ENCODE measurements at regions not wholly inside any gene's neighbourhood (a gene's known extent, or its start where the extent isn't known, plus 50 kb on each side); places are given as distances from the start of the nearest gene placed in this dataset.

DNA sequence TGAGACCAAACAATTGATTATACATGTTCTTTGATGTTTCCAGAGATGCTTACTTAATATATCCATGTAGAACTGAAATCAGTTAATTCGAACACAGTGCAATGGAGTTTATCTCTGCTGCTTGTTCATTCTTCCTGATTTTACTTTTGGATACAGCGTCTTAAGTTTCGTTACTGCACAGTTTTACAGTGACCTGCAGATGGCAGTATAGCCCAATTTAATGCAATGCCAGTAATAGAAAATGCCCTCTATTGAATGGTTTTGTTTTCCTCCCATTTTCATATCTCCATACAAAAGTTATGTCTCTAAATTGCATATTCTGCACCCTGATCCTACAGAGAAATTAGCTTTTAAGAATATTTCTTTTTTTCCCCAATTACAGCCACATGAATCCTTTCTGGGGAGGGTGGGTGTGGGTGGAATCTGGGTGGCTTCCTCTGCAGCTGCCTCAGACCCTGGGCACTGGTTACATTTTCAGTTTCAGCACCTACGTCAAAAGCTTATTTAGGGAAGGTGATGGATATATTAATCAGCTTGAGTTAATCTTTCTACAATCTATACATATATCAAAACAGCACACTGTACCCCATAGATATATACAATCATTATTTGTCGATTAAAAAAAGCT, 101.1 kb upstream of the DCD start:
- H3K36me3 ChIP-seq (ENCODE audit: control insufficient read depth, insufficient read depth, low read length) = no peaks in the 10 kb centered on the region
- no peak overlapping the region for H3K4me3 ChIP-seq (ENCODE audit: low read depth, low read length)
- TF ChIP-seq CTCF (IDR thresholded peaks at IDR 0.05; ENCODE audit: insufficient read depth, low read depth, low read length) = peak; percentile 75
- DNase-seq (ENCODE audit: low read depth) = no peak
- no peaks in the 10 kb centered on the region for H3K27me3 ChIP-seq (ENCODE audit: control insufficient read depth, insufficient read depth, low read length)
- POLR2A ChIA-PET = no interaction called here
- CTCF ChIA-PET = interaction anchor here (0.8 to 3.5 kb wide), 23 partner anchors 9 to 323 kb away, joined by 3 to 25 read pairs (median 5); partner anchors contain the start of genes MUCL1 and TESPA1

DNA sequence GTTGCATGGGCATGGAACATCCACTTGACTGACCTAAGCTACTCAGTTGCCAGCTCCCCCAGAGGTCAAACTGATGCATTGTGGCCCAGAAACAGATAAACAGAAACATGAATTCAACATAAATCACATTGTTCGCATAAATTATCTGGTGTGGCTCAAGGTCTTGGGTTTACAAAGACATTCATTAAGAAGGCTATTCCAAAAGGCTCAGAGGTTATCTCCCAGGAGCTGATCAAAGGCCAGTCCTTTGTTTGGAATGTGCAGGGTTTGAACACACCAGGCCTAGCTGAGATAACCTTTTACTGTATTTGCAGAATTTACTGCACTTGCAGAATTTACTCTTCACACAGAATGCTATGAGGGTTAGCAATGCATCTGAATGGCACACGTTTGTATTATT, 96.4 kb upstream of the DCD start:
- no peak overlapping the region for H3K4me3 ChIP-seq (ENCODE audit: low read depth, low read length)

DNA sequence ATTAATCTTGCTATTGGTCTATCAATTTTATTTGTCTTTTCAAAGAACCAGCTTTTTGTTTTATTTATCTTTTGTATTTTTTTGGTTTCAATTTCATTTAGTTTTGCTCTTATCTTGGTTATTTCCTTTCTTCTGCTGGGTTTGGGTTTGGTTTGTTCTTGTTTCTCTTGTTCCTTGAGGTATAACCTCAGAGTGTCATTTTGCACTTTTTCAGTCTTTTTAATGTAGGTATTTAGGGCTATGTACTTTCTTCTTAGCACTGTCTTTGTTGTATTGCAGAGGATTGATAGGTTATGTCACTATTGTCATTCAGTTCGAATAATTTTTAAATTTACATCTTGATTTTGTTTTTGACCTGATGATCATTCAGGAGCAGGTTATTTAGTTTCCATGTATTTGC, 92.7 kb upstream of the DCD start:
- ChIA-PET CTCF (no interaction called here), POLR2A (no interaction called here)
- no peaks in the 10 kb centered on the region for H3K27me3 ChIP-seq (ENCODE audit: control insufficient read depth, insufficient read depth, low read length)
- no peaks in the 10 kb centered on the region for H3K36me3 ChIP-seq (ENCODE audit: control insufficient read depth, insufficient read depth, low read length)
- no peak overlapping the region for H3K4me3 ChIP-seq (ENCODE audit: low read depth, low read length)
- TF ChIP-seq CTCF (IDR thresholded peaks at IDR 0.05; ENCODE audit: insufficient read depth, low read depth, low read length) = no peak
- no peak for DNase-seq (ENCODE audit: low read depth)

More for the DNA sequence above, 96.4 kb upstream of the DCD start:
- POLR2A ChIA-PET = no interaction called here
- DNase-seq (ENCODE audit: low read depth) = no peak
- no peaks in the 10 kb centered on the region for H3K36me3 ChIP-seq (ENCODE audit: control insufficient read depth, insufficient read depth, low read length)
- H3K27me3 ChIP-seq (ENCODE audit: control insufficient read depth, insufficient read depth, low read length) = no peaks in the 10 kb centered on the region
- no peak for TF ChIP-seq CTCF (IDR thresholded peaks at IDR 0.05; ENCODE audit: insufficient read depth, low read depth, low read length)
- CTCF ChIA-PET = interaction anchor here (0.7 to 1.2 kb wide), 3 partner anchors 212 to 362 kb away, joined by 3 to 4 read pairs (median 3); no protein-coding TSS in a partner anchor

- POLR2A ChIA-PET = no interaction called here
- no peak overlapping the region for H3K4me3 ChIP-seq (ENCODE audit: low read depth, low read length)
- DNase-seq (ENCODE audit: low read depth) = no peak
- no peaks in the 10 kb centered on the region for H3K27me3 ChIP-seq (ENCODE audit: control insufficient read depth, insufficient read depth, low read length)
- H3K36me3 ChIP-seq (ENCODE audit: control insufficient read depth, insufficient read depth, low read length) = no peaks in the 10 kb centered on the region
- CTCF ChIA-PET = interaction anchor here (1.1 kb wide), 1 partner anchor 13 kb away, joined by 4 read pairs; no protein-coding TSS in a partner anchor
- TF ChIP-seq CTCF (IDR thresholded peaks at IDR 0.05; ENCODE audit: insufficient read depth, low read depth, low read length) = no peak
Observed at GRCh38 chr12:54736549-54736948, 88.4 kb upstream of the DCD start.

DNA sequence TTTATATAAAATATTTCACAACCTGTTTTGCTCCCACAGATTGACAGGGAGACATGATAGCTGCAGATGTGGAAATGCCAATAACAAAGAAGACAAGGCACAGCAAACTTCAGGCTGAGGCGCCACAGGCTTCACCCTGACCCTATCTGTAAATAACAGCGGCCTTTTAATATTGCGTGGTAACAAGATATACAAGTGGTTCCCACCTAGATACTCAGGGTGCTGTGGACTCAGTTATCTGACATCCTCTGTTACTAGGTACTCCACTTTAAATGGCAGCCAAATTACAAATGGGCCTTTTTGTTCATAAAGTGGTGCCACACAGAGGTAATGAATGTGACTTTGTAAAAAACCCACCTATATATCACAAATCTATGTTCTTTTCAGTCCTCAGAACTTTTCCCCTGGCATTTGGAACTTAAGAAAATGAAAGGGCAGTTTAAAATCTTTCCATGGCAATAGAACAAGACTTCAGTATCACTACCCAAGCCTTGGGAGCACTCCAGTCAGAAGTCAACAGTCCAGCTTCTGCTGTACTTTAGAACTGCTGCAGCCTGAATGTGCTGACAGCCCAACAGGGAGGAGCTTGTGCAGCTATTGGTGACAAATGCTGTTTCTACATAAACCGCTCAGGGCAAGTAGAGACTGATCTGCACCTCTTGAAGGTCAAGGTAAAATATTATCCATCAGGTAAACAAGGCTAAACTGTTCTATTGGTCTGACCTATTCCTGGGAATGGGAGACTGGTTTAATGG, 86.2 kb upstream of the DCD start:
- H3K36me3 ChIP-seq (ENCODE audit: control insufficient read depth, insufficient read depth, low read length) = no peaks in the 10 kb centered on the region
- DNase-seq (ENCODE audit: low read depth) = no peak
- no peaks in the 10 kb centered on the region for H3K27me3 ChIP-seq (ENCODE audit: control insufficient read depth, insufficient read depth, low read length)
- ChIA-PET POLR2A (no interaction called here), CTCF (interaction anchor here (2.0 kb wide), 1 partner anchor 10 kb away, joined by 11 read pairs; no protein-coding TSS in a partner anchor)
- no peak for TF ChIP-seq CTCF (IDR thresholded peaks at IDR 0.05; ENCODE audit: insufficient read depth, low read depth, low read length)
- no peak overlapping the region for H3K4me3 ChIP-seq (ENCODE audit: low read depth, low read length)

Measured in BJ (cell line).